Esophagus muscularis mucosa (tissue), 4 donors: ENCODE measurements at regions not wholly inside any gene's neighbourhood (a gene's known extent, or its start where the extent isn't known, plus 50 kb on each side); places are given as distances from the start of the nearest gene placed in this dataset.

Experiments used
- DNase-seq: peaks from one replicate; pipeline ENCODE4 v3.0.0-alpha.2; 2017; ENCODE audit errors: extremely low spot score
- H3K27ac ChIP-seq, 4 donors: fragments of 200-600 bp; sonication (generic); replicated peaks in 1 of 4; 1 replicate in 3 of 4; 2 replicates in 1 of 4; pipeline ENCODE4 v1.5.1; 2016 to 2019; ENCODE audit warnings: mild to moderate bottlenecking in 1 of 4
- H3K27me3 ChIP-seq, 4 donors: fragments of 200-600 bp; sonication (generic); one replicate each; pipeline versions ENCODE4 v1.5.1 to v1.6.0; 2016 to 2019
- H3K36me3 ChIP-seq, 4 donors: fragments of 200-600 bp; sonication (generic); one replicate each; pipeline ENCODE4 v1.5.1; 2016 to 2019
- H3K4me1 ChIP-seq, 4 donors: fragments of 200-600 bp; sonication (generic); one replicate each; pipeline ENCODE4 v1.5.1; 2016 to 2019
- H3K4me3 ChIP-seq, 4 donors: fragments of 200-600 bp; sonication (generic); 1 replicate in 2 of 4; 2 replicates in 2 of 4; pipeline ENCODE4 v1.5.1; 2016 to 2019; ENCODE audit warnings: mild to moderate bottlenecking in 4 of 4, moderate library complexity in 1 of 4
- H3K9me3 ChIP-seq, 4 donors: fragments of 200-600 bp; sonication (generic); 1 replicate in 3 of 4; 2 replicates in 1 of 4; pipeline ENCODE4 v1.5.1; 2016 to 2019
- EP300 ChIP-seq: sonication (generic); formaldehyde crosslinking; IDR thresholded peaks from one replicate; pipeline ENCODE4 v1.6.1; 2017; ENCODE audit warnings: antibody characterized with exemption
- POLR2A ChIP-seq: fragments of 450-650 bp; IDR thresholded peaks from one replicate; pipeline ENCODE4 v1.6.1; 2017; ENCODE audit warnings: antibody characterized with exemption, moderate library complexity, mild to moderate bottlenecking, low read depth
- POLR2AphosphoS5 ChIP-seq, 2 donors: sonication (generic); formaldehyde crosslinking; IDR thresholded peaks; one replicate each; pipeline ENCODE4 v1.6.1; 2017; ENCODE audit warnings: antibody characterized with exemption in 2 of 2
- WGBS: methylation state at CpG from one replicate; pipeline ENCODE4 v1.1.5; 2018; 5-methylcytosine and 5-hydroxymethylcytosine counted together
- intact Hi-C: fragments of 100-400 bp; cut with DNase I; formaldehyde crosslinking; loops from one replicate; pipeline ENCODE4 v1.15.1; 2023
- TF ChIP-seq, protein P1 (sequence below), 3 experiments: fragments of 200-600 bp in 2 of 3; fragments of 450-650 bp in 1 of 3; sonication (generic) in 2 of 3; IDR thresholded peaks; one replicate each; pipeline ENCODE4 v1.5.1; 2017 to 2019; ENCODE audit warnings: antibody characterized with exemption in 3 of 3, mild to moderate bottlenecking in 2 of 3, moderate library complexity in 1 of 3

DNA sequence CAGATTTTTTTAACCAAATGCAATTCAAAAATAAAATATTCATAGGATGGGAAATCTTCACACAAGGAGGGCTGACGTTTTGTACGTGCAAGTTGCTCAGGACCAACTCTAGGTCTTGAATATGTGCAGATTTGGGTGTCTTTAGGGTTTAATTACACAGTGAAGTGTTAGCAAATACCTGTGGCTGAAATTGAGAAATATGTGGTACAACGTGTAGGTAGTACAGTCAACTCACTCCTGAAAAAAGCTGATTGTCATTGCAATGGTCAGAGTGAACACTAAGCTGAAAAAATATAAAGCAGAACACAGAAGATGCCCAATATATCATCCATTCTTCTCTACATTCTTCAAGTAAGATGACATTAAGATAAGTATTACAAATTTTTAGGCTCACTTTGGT, 314.3 kb downstream of the SLITRK1 start:
- H3K4me1 ChIP-seq, result no peaks in the 10 kb centered on the region
- H3K27ac ChIP-seq, result no peak overlapping the region
- no peaks in the 10 kb centered on the region for H3K9me3 ChIP-seq
- 76% methylated on average over 3 of the region's 3 CpGs for WGBS
- no peak for DNase-seq
- intact Hi-C loops, result no loop called here
- no peak overlapping the region for H3K4me3 ChIP-seq
- no peaks in the 10 kb centered on the region for H3K27me3 ChIP-seq
- H3K36me3 ChIP-seq, result no peaks in the 10 kb centered on the region
- no peak for TF ChIP-seq EP300
- TF ChIP-seq, protein P1, sequence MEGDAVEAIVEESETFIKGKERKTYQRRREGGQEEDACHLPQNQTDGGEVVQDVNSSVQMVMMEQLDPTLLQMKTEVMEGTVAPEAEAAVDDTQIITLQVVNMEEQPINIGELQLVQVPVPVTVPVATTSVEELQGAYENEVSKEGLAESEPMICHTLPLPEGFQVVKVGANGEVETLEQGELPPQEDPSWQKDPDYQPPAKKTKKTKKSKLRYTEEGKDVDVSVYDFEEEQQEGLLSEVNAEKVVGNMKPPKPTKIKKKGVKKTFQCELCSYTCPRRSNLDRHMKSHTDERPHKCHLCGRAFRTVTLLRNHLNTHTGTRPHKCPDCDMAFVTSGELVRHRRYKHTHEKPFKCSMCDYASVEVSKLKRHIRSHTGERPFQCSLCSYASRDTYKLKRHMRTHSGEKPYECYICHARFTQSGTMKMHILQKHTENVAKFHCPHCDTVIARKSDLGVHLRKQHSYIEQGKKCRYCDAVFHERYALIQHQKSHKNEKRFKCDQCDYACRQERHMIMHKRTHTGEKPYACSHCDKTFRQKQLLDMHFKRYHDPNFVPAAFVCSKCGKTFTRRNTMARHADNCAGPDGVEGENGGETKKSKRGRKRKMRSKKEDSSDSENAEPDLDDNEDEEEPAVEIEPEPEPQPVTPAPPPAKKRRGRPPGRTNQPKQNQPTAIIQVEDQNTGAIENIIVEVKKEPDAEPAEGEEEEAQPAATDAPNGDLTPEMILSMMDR (IDR thresholded peaks at IDR 0.05), result no peak
- TF ChIP-seq POLR2A, result no peak
- no peak for TF ChIP-seq POLR2AphosphoS5 (IDR thresholded peaks at IDR 0.05)

DNA sequence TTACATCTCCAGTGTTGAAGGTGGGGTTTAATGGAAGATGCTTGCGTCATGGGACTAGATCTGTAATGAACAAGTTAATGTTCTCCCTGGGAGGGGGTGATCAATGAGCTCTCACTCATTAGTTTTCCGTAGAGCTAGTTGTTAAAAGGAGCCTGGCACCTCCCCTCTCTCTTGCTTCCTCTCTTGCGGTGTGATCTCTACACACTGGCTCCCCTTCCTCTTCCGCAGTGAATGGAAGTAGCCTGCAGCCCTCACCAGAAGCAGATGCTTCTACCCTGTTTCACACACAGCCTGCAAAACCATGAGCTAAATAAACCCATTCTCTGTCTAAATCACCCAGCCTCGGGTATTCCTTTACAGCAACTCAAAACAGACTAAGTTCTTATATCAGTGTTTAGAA, 318.8 kb downstream of the SLITRK1 start:
- no peak overlapping the region for H3K27ac ChIP-seq
- WGBS, result 78% methylated on average over 5 of the region's 5 CpGs
- no peaks in the 10 kb centered on the region for H3K9me3 ChIP-seq
- no peaks in the 10 kb centered on the region for H3K27me3 ChIP-seq
- H3K36me3 ChIP-seq, result no peaks in the 10 kb centered on the region
- TF ChIP-seq EP300 (no peak), POLR2A (no peak), POLR2AphosphoS5 (IDR thresholded peaks at IDR 0.05) (no peak)
- TF ChIP-seq, protein P1 (IDR thresholded peaks at IDR 0.05), result no peak
- H3K4me3 ChIP-seq, result no peak overlapping the region
- intact Hi-C loops, result no loop called here
- H3K4me1 ChIP-seq, result no peaks in the 10 kb centered on the region
- DNase-seq, result no peak

DNA sequence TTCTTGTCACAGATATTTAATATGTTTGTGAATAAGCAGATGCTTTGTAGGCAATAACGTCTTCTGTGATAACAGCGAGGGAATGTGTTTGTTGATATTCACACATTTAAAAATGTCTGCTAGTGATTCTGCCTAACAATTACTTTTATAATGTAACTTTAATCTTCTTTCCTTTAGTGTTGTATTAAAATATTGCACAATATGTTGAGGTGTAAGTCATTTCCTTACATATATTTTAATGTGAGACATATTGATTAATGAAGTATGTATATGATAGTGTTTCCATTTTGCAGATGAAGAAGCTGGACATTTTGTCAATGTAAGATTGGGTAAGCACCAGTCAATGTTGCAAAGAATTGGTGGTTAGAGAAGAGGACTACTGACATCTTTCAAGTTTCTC, 324.4 kb downstream of the SLITRK1 start:
- H3K36me3 ChIP-seq, result no peaks in the 10 kb centered on the region
- no peaks in the 10 kb centered on the region for H3K4me1 ChIP-seq
- TF ChIP-seq POLR2AphosphoS5 (IDR thresholded peaks at IDR 0.05) (no peak), EP300 (no peak), POLR2A (no peak)
- TF ChIP-seq, protein P1 (IDR thresholded peaks at IDR 0.05), result no peak
- WGBS, result 83% methylated on average over 2 of the region's 2 CpGs
- H3K27ac ChIP-seq, result no peak overlapping the region
- no peaks in the 10 kb centered on the region for H3K27me3 ChIP-seq
- DNase-seq, result no peak
- H3K9me3 ChIP-seq, result no peaks in the 10 kb centered on the region
- no peak overlapping the region for H3K4me3 ChIP-seq
- intact Hi-C loops, result no loop called here

DNA sequence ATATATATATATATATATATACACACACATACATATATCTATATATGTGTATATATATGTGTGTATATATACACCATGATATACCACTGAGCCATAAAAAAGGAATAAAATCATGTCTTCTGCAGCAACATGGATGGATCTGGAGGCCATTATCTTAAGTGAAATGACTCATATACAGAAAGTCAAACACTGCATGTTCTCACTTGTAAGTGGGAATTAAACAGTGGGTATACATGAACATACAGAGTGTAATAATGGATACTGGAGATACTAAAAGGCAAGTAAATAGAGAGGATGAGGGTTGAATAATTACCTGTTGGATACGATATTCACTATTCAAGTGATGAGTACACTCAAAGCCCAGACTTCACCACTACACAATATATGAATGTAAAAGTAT, 332.6 kb downstream of the SLITRK1 start:
- Histone ChIP-seq H3K4me3 (no peak overlapping the region), H3K27me3 (no peaks in the 10 kb centered on the region), H3K27ac (no peak overlapping the region), H3K36me3 (no peaks in the 10 kb centered on the region), H3K9me3 (no peaks in the 10 kb centered on the region), H3K4me1 (no peaks in the 10 kb centered on the region)
- TF ChIP-seq EP300, result no peak
- TF ChIP-seq, protein P1 (IDR thresholded peaks at IDR 0.05), result no peak
- TF ChIP-seq POLR2AphosphoS5 (IDR thresholded peaks at IDR 0.05), result no peak
- no peak for TF ChIP-seq POLR2A
- no peak for DNase-seq
- intact Hi-C loops, result no loop called here
- WGBS, result 97% methylated on average over 1 of the region's 1 CpG

DNA sequence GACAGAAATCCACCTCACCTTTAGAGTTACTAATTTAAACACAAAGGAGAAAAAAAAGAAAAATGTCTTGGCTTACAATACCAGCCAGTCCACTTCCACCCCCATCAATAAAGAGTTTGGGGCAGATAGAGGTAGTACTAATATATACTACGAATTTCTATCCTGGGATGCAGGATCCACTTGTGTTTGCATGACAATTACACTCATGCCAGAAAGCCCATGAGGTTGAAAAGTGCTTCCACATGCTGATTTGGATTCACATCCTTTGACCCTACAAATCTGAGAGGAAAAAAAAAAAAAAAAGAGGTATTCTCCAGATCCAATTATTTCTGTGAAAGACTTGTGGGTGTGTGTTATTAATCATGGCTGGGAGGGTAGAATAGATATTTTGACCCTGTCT, 335.2 kb downstream of the SLITRK1 start:
- no peaks in the 10 kb centered on the region for H3K36me3 ChIP-seq
- intact Hi-C loops, result no loop called here
- 72% methylated on average over 1 of the region's 1 CpG for WGBS

More for the DNA sequence above, 335.2 kb downstream of the SLITRK1 start:
- Histone ChIP-seq H3K27me3 (no peaks in the 10 kb centered on the region), H3K27ac (no peak overlapping the region), H3K4me1 (no peaks in the 10 kb centered on the region), H3K4me3 (no peak overlapping the region), H3K9me3 (no peaks in the 10 kb centered on the region)
- TF ChIP-seq POLR2AphosphoS5 (IDR thresholded peaks at IDR 0.05) (no peak), EP300 (no peak)
- no peak for DNase-seq
